AG04449 (cell line): ENCODE measurements at regions not wholly inside any gene's neighbourhood (a gene's known extent, or its start where the extent isn't known, plus 50 kb on each side); places are given as distances from the start of the nearest gene placed in this dataset.

Experiments used
- CTCF ChIA-PET: fragments of 350-600 bp; formaldehyde crosslinking; extraction: SDS; loops from one replicate; lab custom pipeline; 2021; ENCODE audit warnings: antibody characterized with exemption; lab: Yijun Ruan, JAX
- POLR2A ChIA-PET: fragments of 400-600, 350-600 bp; formaldehyde crosslinking; extraction: SDS; loops from one replicate; lab custom pipeline; 2020; ENCODE audit warnings: antibody characterized with exemption, inconsistent platforms; lab: Yijun Ruan, JAX
- DNase-seq: peaks from one replicate; pipeline ENCODE4 v3.0.0-alpha.2; 2010; ENCODE audit warnings: low read depth, low spot score
- H3K4me3 ChIP-seq: 2 replicates; pipeline ENCODE4 v1.5.1; 2011; ENCODE audit warnings: low read depth, mild to moderate bottlenecking, control low read depth, low read length
- CTCF ChIP-seq: IDR thresholded peaks from one replicate; pipeline ENCODE4 v1.5.1; 2011; ENCODE audit warnings: mild to moderate bottlenecking, moderate library complexity, low read length, control low read depth, inconsistent platforms; ENCODE audit not compliant: insufficient read depth; ENCODE audit errors: missing control alignments

GRCh38 chr13:89610331-89610730 lies 1737.2 kb upstream of the MIR17HG start:
- TF ChIP-seq CTCF: no peak
- no peak for DNase-seq
- POLR2A ChIA-PET: no interaction called here
- CTCF ChIA-PET: no interaction called here
- H3K4me3 ChIP-seq: no peak overlapping the region

GRCh38 chr13:89610881-89611280 lies 1736.6 kb upstream of the MIR17HG start:
- no peak overlapping the region for H3K4me3 ChIP-seq
- ChIA-PET CTCF (no interaction called here), POLR2A (no interaction called here)
- no peak for DNase-seq
- TF ChIP-seq CTCF: no peak

GRCh38 chr13:89627996-89628395 lies 1719.5 kb upstream of the MIR17HG start:
- TF ChIP-seq CTCF: no peak
- no peak overlapping the region for H3K4me3 ChIP-seq
- ChIA-PET CTCF (no interaction called here), POLR2A (no interaction called here)
- no peak for DNase-seq

- ChIA-PET CTCF (no interaction called here), POLR2A (no interaction called here)
- DNase-seq: no peak
- no peak overlapping the region for H3K4me3 ChIP-seq
- TF ChIP-seq CTCF: no peak
These were observed 1718.9 kb upstream of the MIR17HG start for GRCh38 chr13:89628567-89628966.

- CTCF ChIA-PET: no interaction called here
- H3K4me3 ChIP-seq: no peak overlapping the region
- DNase-seq: no peak
- POLR2A ChIA-PET: no interaction called here
- no peak for TF ChIP-seq CTCF
These were observed 1697.3 kb upstream of the MIR17HG start for GRCh38 chr13:89650226-89650625.

- POLR2A ChIA-PET: no interaction called here
- CTCF ChIA-PET: no interaction called here
- no peak for DNase-seq
- no peak overlapping the region for H3K4me3 ChIP-seq
- no peak for TF ChIP-seq CTCF
These were observed 1686.7 kb upstream of the MIR17HG start for GRCh38 chr13:89660752-89661151.
